GM12891 (cell line): ENCODE measurements at regions not wholly inside any gene's neighbourhood (a gene's known extent, or its start where the extent isn't known, plus 50 kb on each side); places are given as distances from the start of the nearest gene placed in this dataset.
"Not testable (repeated sequence)": the region's sequence is repeated elsewhere in the genome, so short reads cannot be mapped to it uniquely, and the experiment has no call there.

Experiments
- DNase-seq: peaks from one replicate; pipeline ENCODE4 v3.0.0; 2011; ENCODE audit warnings: low spot score; ENCODE audit not compliant: insufficient read length
- FAIRE-seq: peaks from 2 replicates; lab custom pipeline; 2011; peaks lifted over from hg19 to GRCh38; lab: Jason Lieb, UNC
- PAX5 ChIP-seq: IDR thresholded peaks from 2 replicates; pipeline ENCODE4 v1.6.1; 2011; ENCODE audit warnings: low read length, moderate library complexity, mild to moderate bottlenecking; ENCODE audit not compliant: insufficient read depth, severe bottlenecking
- POLR2A ChIP-seq: IDR thresholded peaks from 2 replicates; pipeline ENCODE4 v1.6.1; 2011; ENCODE audit warnings: low read depth, low read length, control low read depth
- POLR2AphosphoS5 ChIP-seq: IDR thresholded peaks from 2 replicates; pipeline ENCODE4 v1.6.1; 2011; ENCODE audit warnings: low read depth, low read length, control low read depth
- POU2F2 ChIP-seq: IDR thresholded peaks from 2 replicates; pipeline ENCODE4 v1.6.1; 2011; ENCODE audit warnings: low read depth, mild to moderate bottlenecking, control low read depth, low read length, moderate library complexity
- SPI1 ChIP-seq: IDR thresholded peaks from 2 replicates; pipeline ENCODE4 v1.6.1; 2011; ENCODE audit warnings: low read depth, low read length, control low read depth
- TAF1 ChIP-seq: IDR thresholded peaks from 2 replicates; pipeline ENCODE4 v1.6.1; 2011; ENCODE audit warnings: low read depth, low read length, control low read depth

GRCh38 chr2:215825707-215826106 is 187.6 kb downstream of the MREG start:
- DNase-seq = no peak
- TF ChIP-seq SPI1 (no peak), POLR2AphosphoS5 (no peak)
- FAIRE-seq = no peak

- not testable (repeated sequence) for FAIRE-seq, DNase-seq
These were observed 192.1 kb downstream of the MREG start for GRCh38 chr2:215821298-215821697.

GRCh38 chr2:215819713-215820112 is 193.6 kb downstream of the MREG start:
- not testable (repeated sequence) for FAIRE-seq

GRCh38 chr2:215817046-215817445 is 196.3 kb downstream of the MREG start:
- no peak for TF ChIP-seq POLR2A
- no peak for TF ChIP-seq SPI1
- no peak for TF ChIP-seq POU2F2
- no peak for TF ChIP-seq POLR2AphosphoS5
- TF ChIP-seq PAX5 = no peak
- TF ChIP-seq TAF1 = no peak
- FAIRE-seq = no peak

More at GRCh38 chr2:215819713-215820112, 193.6 kb downstream of the MREG start:
- not testable (repeated sequence) for DNase-seq

GRCh38 chr2:215816424-215816823 is 196.9 kb downstream of the MREG start:
- TF ChIP-seq POU2F2 = no peak
- no peak for TF ChIP-seq SPI1
- no peak for TF ChIP-seq TAF1
- TF ChIP-seq POLR2AphosphoS5 = no peak
- no peak for TF ChIP-seq POLR2A
- TF ChIP-seq PAX5 = no peak
- DNase-seq = no peak
- FAIRE-seq = no peak

More at GRCh38 chr2:215817046-215817445, 196.3 kb downstream of the MREG start:
- DNase-seq = no peak

- TF ChIP-seq POLR2A (no peak), PAX5 (no peak), POLR2AphosphoS5 (no peak), SPI1 (no peak), POU2F2 (no peak)
- DNase-seq (no peak), FAIRE-seq (no peak)
These were observed 197.4 kb downstream of the MREG start for GRCh38 chr2:215815960-215816359.

GRCh38 chr2:215812966-215813365 is 200.4 kb downstream of the MREG start:
- FAIRE-seq (no peak), DNase-seq (no peak)
- TF ChIP-seq PAX5 = no peak
- TF ChIP-seq POLR2A = no peak
- no peak for TF ChIP-seq TAF1
- TF ChIP-seq SPI1 = no peak
- no peak for TF ChIP-seq POU2F2
- TF ChIP-seq POLR2AphosphoS5 = no peak

- peak; percentile 88 for FAIRE-seq
These were observed 201.7 kb downstream of the MREG start for GRCh38 chr2:215811409-215812345.

GRCh38 chr2:215811003-215811402 is 202.3 kb downstream of the MREG start:
- TF ChIP-seq POU2F2 (no peak), POLR2AphosphoS5 (no peak), PAX5 (no peak), TAF1 (no peak), POLR2A (no peak), SPI1 (no peak)
- DNase-seq (no peak), FAIRE-seq (no peak)

More at GRCh38 chr2:215811409-215812345, 201.7 kb downstream of the MREG start:
- DNase-seq = no peak
- TF ChIP-seq PAX5 = peak; percentile 66
- TF ChIP-seq SPI1 = peak; percentile 98
- no peak for TF ChIP-seq TAF1

GRCh38 chr2:215808996-215809395 is 204.4 kb downstream of the MREG start:
- DNase-seq (no peak), FAIRE-seq (no peak)
- TF ChIP-seq PAX5 (no peak), POU2F2 (no peak), POLR2AphosphoS5 (no peak), SPI1 (no peak), TAF1 (no peak), POLR2A (no peak)

- no peak for DNase-seq
- no peak for FAIRE-seq
- no peak for TF ChIP-seq POLR2A
- TF ChIP-seq SPI1 = no peak
- no peak for TF ChIP-seq TAF1
- TF ChIP-seq POU2F2 = no peak
- no peak for TF ChIP-seq POLR2AphosphoS5
- TF ChIP-seq PAX5 = no peak
These were observed 205.2 kb downstream of the MREG start for GRCh38 chr2:215808194-215808593.
